ENCODE measurements at regions not wholly inside any gene's neighbourhood (a gene's known extent, or its start where the extent isn't known, plus 50 kb on each side); places are given as distances from the start of the nearest gene placed in this dataset.

GRCh38 chr7:110382736-110383135, 708.2 kb upstream of the LRRN3 start:
- no peak overlapping the region for H3K9ac ChIP-seq (ENCODE audit: low read depth in 1 of 3, low read length in 3 of 3)
- no peaks in the 10 kb centered on the region for H3K9me3 ChIP-seq (ENCODE audit: control insufficient read depth in 3 of 3, low read length in 3 of 3)
- H3K36me3 ChIP-seq (ENCODE audit: control insufficient read depth in 3 of 3, insufficient read depth in 3 of 3, low read length in 3 of 3) = no peaks in the 10 kb centered on the region
- H3K4me3 ChIP-seq (ENCODE audit: low read length in 3 of 3) = no peak overlapping the region
- no peaks in the 10 kb centered on the region for H3K27me3 ChIP-seq (ENCODE audit: control insufficient read depth in 3 of 3, insufficient read depth in 3 of 3, low read length in 3 of 3)
- no peaks in the 10 kb centered on the region for H3K4me1 ChIP-seq (ENCODE audit: control insufficient read depth in 3 of 3, insufficient read depth in 3 of 3, low read length in 3 of 3)
- H3K27ac ChIP-seq (ENCODE audit: low read depth, low read length) = no peak overlapping the region

GRCh38 chr7:110386006-110386405, 704.9 kb upstream of the LRRN3 start:
- Histone ChIP-seq H3K27ac (ENCODE audit: low read depth, low read length) (no peak overlapping the region), H3K27me3 (ENCODE audit: control insufficient read depth in 3 of 3, insufficient read depth in 3 of 3, low read length in 3 of 3) (no peaks in the 10 kb centered on the region), H3K9me3 (ENCODE audit: control insufficient read depth in 3 of 3, low read length in 3 of 3) (no peaks in the 10 kb centered on the region), H3K36me3 (ENCODE audit: control insufficient read depth in 3 of 3, insufficient read depth in 3 of 3, low read length in 3 of 3) (no peaks in the 10 kb centered on the region), H3K9ac (ENCODE audit: low read depth in 1 of 3, low read length in 3 of 3) (no peak overlapping the region), H3K4me3 (ENCODE audit: low read length in 3 of 3) (no peak overlapping the region), H3K4me1 (ENCODE audit: control insufficient read depth in 3 of 3, insufficient read depth in 3 of 3, low read length in 3 of 3) (no peaks in the 10 kb centered on the region)

GRCh38 chr7:110386913-110387312, 704.0 kb upstream of the LRRN3 start:
- Histone ChIP-seq H3K27ac (ENCODE audit: low read depth, low read length) (no peak overlapping the region), H3K9me3 (ENCODE audit: control insufficient read depth in 3 of 3, low read length in 3 of 3) (no peaks in the 10 kb centered on the region), H3K4me1 (ENCODE audit: control insufficient read depth in 3 of 3, insufficient read depth in 3 of 3, low read length in 3 of 3) (no peaks in the 10 kb centered on the region), H3K36me3 (ENCODE audit: control insufficient read depth in 3 of 3, insufficient read depth in 3 of 3, low read length in 3 of 3) (no peaks in the 10 kb centered on the region), H3K4me3 (ENCODE audit: low read length in 3 of 3) (no peak overlapping the region), H3K27me3 (ENCODE audit: control insufficient read depth in 3 of 3, insufficient read depth in 3 of 3, low read length in 3 of 3) (no peaks in the 10 kb centered on the region), H3K9ac (ENCODE audit: low read depth in 1 of 3, low read length in 3 of 3) (no peak overlapping the region)

GRCh38 chr7:110387689-110388088, 703.2 kb upstream of the LRRN3 start:
- H3K36me3 ChIP-seq (ENCODE audit: control insufficient read depth in 3 of 3, insufficient read depth in 3 of 3, low read length in 3 of 3) = no peaks in the 10 kb centered on the region
- no peak overlapping the region for H3K27ac ChIP-seq (ENCODE audit: low read depth, low read length)
- H3K9me3 ChIP-seq (ENCODE audit: control insufficient read depth in 3 of 3, low read length in 3 of 3) = no peaks in the 10 kb centered on the region
- no peak overlapping the region for H3K4me3 ChIP-seq (ENCODE audit: low read length in 3 of 3)
- no peak overlapping the region for H3K9ac ChIP-seq (ENCODE audit: low read depth in 1 of 3, low read length in 3 of 3)
- no peaks in the 10 kb centered on the region for H3K27me3 ChIP-seq (ENCODE audit: control insufficient read depth in 3 of 3, insufficient read depth in 3 of 3, low read length in 3 of 3)
- no peaks in the 10 kb centered on the region for H3K4me1 ChIP-seq (ENCODE audit: control insufficient read depth in 3 of 3, insufficient read depth in 3 of 3, low read length in 3 of 3)

- no peak overlapping the region for H3K4me3 ChIP-seq (ENCODE audit: low read length in 3 of 3)
- no peaks in the 10 kb centered on the region for H3K9me3 ChIP-seq (ENCODE audit: control insufficient read depth in 3 of 3, low read length in 3 of 3)
- no peaks in the 10 kb centered on the region for H3K4me1 ChIP-seq (ENCODE audit: control insufficient read depth in 3 of 3, insufficient read depth in 3 of 3, low read length in 3 of 3)
- no peak overlapping the region for H3K9ac ChIP-seq (ENCODE audit: low read depth in 1 of 3, low read length in 3 of 3)
- H3K27me3 ChIP-seq (ENCODE audit: control insufficient read depth in 3 of 3, insufficient read depth in 3 of 3, low read length in 3 of 3) = no peaks in the 10 kb centered on the region
- no peaks in the 10 kb centered on the region for H3K36me3 ChIP-seq (ENCODE audit: control insufficient read depth in 3 of 3, insufficient read depth in 3 of 3, low read length in 3 of 3)
- H3K27ac ChIP-seq (ENCODE audit: low read depth, low read length) = no peak overlapping the region
Measured at GRCh38 chr7:110388457-110388856, 702.5 kb upstream of the LRRN3 start.

- Histone ChIP-seq H3K4me1 (ENCODE audit: control insufficient read depth in 3 of 3, insufficient read depth in 3 of 3, low read length in 3 of 3) (no peaks in the 10 kb centered on the region), H3K9me3 (ENCODE audit: control insufficient read depth in 3 of 3, low read length in 3 of 3) (no peaks in the 10 kb centered on the region), H3K9ac (ENCODE audit: low read depth in 1 of 3, low read length in 3 of 3) (no peak overlapping the region), H3K4me3 (ENCODE audit: low read length in 3 of 3) (no peak overlapping the region), H3K27me3 (ENCODE audit: control insufficient read depth in 3 of 3, insufficient read depth in 3 of 3, low read length in 3 of 3) (no peaks in the 10 kb centered on the region), H3K27ac (ENCODE audit: low read depth, low read length) (no peak overlapping the region), H3K36me3 (ENCODE audit: control insufficient read depth in 3 of 3, insufficient read depth in 3 of 3, low read length in 3 of 3) (no peaks in the 10 kb centered on the region)
Measured at GRCh38 chr7:110396021-110396420, 694.9 kb upstream of the LRRN3 start.

- no peaks in the 10 kb centered on the region for H3K4me1 ChIP-seq (ENCODE audit: control insufficient read depth in 3 of 3, insufficient read depth in 3 of 3, low read length in 3 of 3)
- no peak overlapping the region for H3K4me3 ChIP-seq (ENCODE audit: low read length in 3 of 3)
- no peaks in the 10 kb centered on the region for H3K27me3 ChIP-seq (ENCODE audit: control insufficient read depth in 3 of 3, insufficient read depth in 3 of 3, low read length in 3 of 3)
- no peaks in the 10 kb centered on the region for H3K36me3 ChIP-seq (ENCODE audit: control insufficient read depth in 3 of 3, insufficient read depth in 3 of 3, low read length in 3 of 3)
- H3K9me3 ChIP-seq (ENCODE audit: control insufficient read depth in 3 of 3, low read length in 3 of 3) = no peaks in the 10 kb centered on the region
- H3K9ac ChIP-seq (ENCODE audit: low read depth in 1 of 3, low read length in 3 of 3) = no peak overlapping the region
- H3K27ac ChIP-seq (ENCODE audit: low read depth, low read length) = no peak overlapping the region
Measured at GRCh38 chr7:110397927-110398660, 692.8 kb upstream of the LRRN3 start.

GRCh38 chr7:110399421-110399820, 691.5 kb upstream of the LRRN3 start:
- Histone ChIP-seq H3K27me3 (ENCODE audit: control insufficient read depth in 3 of 3, insufficient read depth in 3 of 3, low read length in 3 of 3) (no peaks in the 10 kb centered on the region), H3K27ac (ENCODE audit: low read depth, low read length) (no peak overlapping the region), H3K4me3 (ENCODE audit: low read length in 3 of 3) (no peak overlapping the region), H3K4me1 (ENCODE audit: control insufficient read depth in 3 of 3, insufficient read depth in 3 of 3, low read length in 3 of 3) (no peaks in the 10 kb centered on the region), H3K36me3 (ENCODE audit: control insufficient read depth in 3 of 3, insufficient read depth in 3 of 3, low read length in 3 of 3) (no peaks in the 10 kb centered on the region), H3K9me3 (ENCODE audit: control insufficient read depth in 3 of 3, low read length in 3 of 3) (no peaks in the 10 kb centered on the region), H3K9ac (ENCODE audit: low read depth in 1 of 3, low read length in 3 of 3) (no peak overlapping the region)

- no peak overlapping the region for H3K4me3 ChIP-seq (ENCODE audit: low read length in 3 of 3)
- no peaks in the 10 kb centered on the region for H3K27me3 ChIP-seq (ENCODE audit: control insufficient read depth in 3 of 3, insufficient read depth in 3 of 3, low read length in 3 of 3)
- H3K27ac ChIP-seq (ENCODE audit: low read depth, low read length) = no peak overlapping the region
- H3K9me3 ChIP-seq (ENCODE audit: control insufficient read depth in 3 of 3, low read length in 3 of 3) = no peaks in the 10 kb centered on the region
- no peak overlapping the region for H3K9ac ChIP-seq (ENCODE audit: low read depth in 1 of 3, low read length in 3 of 3)
- no peaks in the 10 kb centered on the region for H3K36me3 ChIP-seq (ENCODE audit: control insufficient read depth in 3 of 3, insufficient read depth in 3 of 3, low read length in 3 of 3)
- no peaks in the 10 kb centered on the region for H3K4me1 ChIP-seq (ENCODE audit: control insufficient read depth in 3 of 3, insufficient read depth in 3 of 3, low read length in 3 of 3)
Measured at GRCh38 chr7:110400411-110400810, 690.5 kb upstream of the LRRN3 start.

GRCh38 chr7:110407242-110407641, 683.7 kb upstream of the LRRN3 start:
- H3K4me3 ChIP-seq (ENCODE audit: low read length in 3 of 3) = no peak overlapping the region
- H3K36me3 ChIP-seq (ENCODE audit: control insufficient read depth in 3 of 3, insufficient read depth in 3 of 3, low read length in 3 of 3) = no peaks in the 10 kb centered on the region
- H3K27me3 ChIP-seq (ENCODE audit: control insufficient read depth in 3 of 3, insufficient read depth in 3 of 3, low read length in 3 of 3) = no peaks in the 10 kb centered on the region
- H3K27ac ChIP-seq (ENCODE audit: low read depth, low read length) = no peak overlapping the region
- H3K9me3 ChIP-seq (ENCODE audit: control insufficient read depth in 3 of 3, low read length in 3 of 3) = no peaks in the 10 kb centered on the region
- H3K9ac ChIP-seq (ENCODE audit: low read depth in 1 of 3, low read length in 3 of 3) = no peak overlapping the region
- H3K4me1 ChIP-seq (ENCODE audit: control insufficient read depth in 3 of 3, insufficient read depth in 3 of 3, low read length in 3 of 3) = no peaks in the 10 kb centered on the region
